HL-60 (cell line): ENCODE measurements at regions not wholly inside any gene's neighbourhood (a gene's known extent, or its start where the extent isn't known, plus 50 kb on each side); places are given as distances from the start of the nearest gene placed in this dataset.
A peak's percentile ranks its signal among the peaks of the same experiment; 100 is the strongest.

Experiments
- DNase-seq, 2 experiments: peaks; one replicate each; pipeline ENCODE4 v3.0.0-alpha.2; 2010 to 2020; ENCODE audit warnings: low read depth in 1 of 2, low spot score in 1 of 2
- H3K27ac ChIP-seq: fragments of 250-450 bp; sonication (Bioruptor Pico); replicated peaks from 2 replicates; pipeline ENCODE4 v1.5.1; 2020; ENCODE audit warnings: mild to moderate bottlenecking, moderate library complexity
- H3K27me3 ChIP-seq: fragments of 250-450 bp; sonication (Bioruptor Pico); 2 replicates; pipeline ENCODE4 v1.5.1; 2021; ENCODE audit warnings: mild to moderate bottlenecking, moderate library complexity; ENCODE audit not compliant: insufficient read depth, poor library complexity, severe bottlenecking
- H3K4me3 ChIP-seq: replicated peaks from 2 replicates; pipeline ENCODE4 v1.5.1; 2011; ENCODE audit warnings: mild to moderate bottlenecking, control low read depth, low read length; ENCODE audit not compliant: insufficient read depth
- CTCF ChIP-seq: IDR thresholded peaks from one replicate; pipeline ENCODE4 v1.5.1; 2011; ENCODE audit warnings: low read length, control low read depth, inconsistent platforms; ENCODE audit not compliant: insufficient read depth
- GABPA ChIP-seq: IDR thresholded peaks from 2 replicates; pipeline ENCODE4 v1.6.1; 2012; ENCODE audit warnings: low read depth
- POLR2AphosphoS5 ChIP-seq: IDR thresholded peaks from 2 replicates; pipeline ENCODE4 v1.6.1; 2012; ENCODE audit warnings: low read depth
- REST ChIP-seq: IDR thresholded peaks from 2 replicates; pipeline ENCODE4 v1.6.1; 2012; ENCODE audit warnings: low read depth; ENCODE audit not compliant: insufficient replicate concordance
- SPI1 ChIP-seq: IDR thresholded peaks from 2 replicates; pipeline ENCODE4 v1.6.1; 2012; ENCODE audit warnings: low read depth, mild to moderate bottlenecking, borderline replicate concordance

GRCh38 chr20:17887331-17888030, 81.1 kb downstream of the SNX5 start:
- no peak for DNase-seq
- Histone ChIP-seq H3K27me3 (no peaks in the 10 kb centered on the region), H3K27ac (no peak overlapping the region), H3K4me3 (no peak overlapping the region)
- TF ChIP-seq REST (no peak), GABPA (no peak), POLR2AphosphoS5 (no peak), SPI1 (no peak), CTCF (no peak)

- Histone ChIP-seq H3K4me3 (no peak overlapping the region), H3K27me3 (no peaks in the 10 kb centered on the region), H3K27ac (no peak overlapping the region)
- TF ChIP-seq SPI1, result no peak
- no peak for TF ChIP-seq GABPA
- TF ChIP-seq REST, result no peak
- TF ChIP-seq POLR2AphosphoS5, result no peak
- TF ChIP-seq CTCF, result no peak
- DNase-seq, result peak in 1 of 2 experiments; percentile 10
Measured at GRCh38 chr20:17885544-17885943, 83.0 kb downstream of the SNX5 start.

GRCh38 chr20:17885076-17885475, 83.5 kb downstream of the SNX5 start:
- Histone ChIP-seq H3K4me3 (no peak overlapping the region), H3K27ac (no peak overlapping the region), H3K27me3 (no peaks in the 10 kb centered on the region)
- TF ChIP-seq GABPA, result no peak
- TF ChIP-seq SPI1, result no peak
- no peak for TF ChIP-seq CTCF
- TF ChIP-seq REST, result no peak
- TF ChIP-seq POLR2AphosphoS5, result no peak
- no peak for DNase-seq
